HCT116 (cell line): ENCODE measurements at regions not wholly inside any gene's neighbourhood (a gene's known extent, or its start where the extent isn't known, plus 50 kb on each side); places are given as distances from the start of the nearest gene placed in this dataset.

Experiments used
- ATAC-seq: fragments of 200-7000 bp; cut with Tn5 transposase; 2 replicates; pipeline ENCODE4 v1.9.1; 2020; ENCODE audit warnings: mild to moderate bottlenecking, moderate library complexity
- BruUV-seq: library from RNA; stranded (reverse); fragments of 400-500 nt; replicated peaks from 2 replicates; lab custom pipeline; 2021; lab: Mats Ljungman, UMichigan
- CTCF ChIA-PET: fragments of 300-600 bp; sonication (Branson Sonifier 250); formaldehyde crosslinking; loops from one replicate; lab custom pipeline; 2021; ENCODE audit warnings: antibody characterized with exemption; lab: Charles Lee
- POLR2A ChIA-PET: fragments of 300-600, 350-600 bp; sonication (Branson Sonifier 250); formaldehyde crosslinking; loops from one replicate; lab custom pipeline; 2021; ENCODE audit warnings: antibody characterized with exemption; lab: Charles Lee
- RAD21 ChIA-PET, 2 experiments: fragments of 300-600 bp; sonication (Branson Sonifier 250); formaldehyde crosslinking; loops; one replicate each; lab custom pipeline; 2023; ENCODE audit warnings: low total read pairs in 2 of 2; ENCODE audit not compliant: uncharacterized antibody in 2 of 2, unreplicated experiment in 2 of 2, low non-redundant PET in 1 of 2; lab: Charles Lee
- DNase-seq: peaks from one replicate; pipeline ENCODE4 v3.0.0-alpha.2; 2010; ENCODE audit warnings: low read depth, low spot score
- H2AFZ ChIP-seq: fragments of 200-600 bp; shearing (Covaris generic), sonication (generic); 2 replicates; pipeline ENCODE4 v1.6.1; 2017; ENCODE audit warnings: low read depth, mixed run types, mixed read lengths, antibody characterized with exemption, low read length; ENCODE audit not compliant: poor library complexity, severe bottlenecking
- H3K27ac ChIP-seq: 2 replicates; pipeline ENCODE4 v1.5.1; 2012; ENCODE audit warnings: low read depth, low read length
- H3K27me3 ChIP-seq: fragments of 200-600 bp; sonication (generic); 2 replicates; pipeline ENCODE4 v1.6.1; 2016; ENCODE audit warnings: mixed run types, low read length, mixed read lengths; ENCODE audit not compliant: insufficient read depth
- H3K36me3 ChIP-seq, 2 experiments: fragments of 200-500 bp in 1 of 2; fragments of 200-600 bp in 1 of 2; sonication (Bioruptor generic) in 1 of 2; sonication (generic) in 1 of 2; 2 replicates each; pipeline versions ENCODE4 v1.5.1 to v1.6.1; 2014 to 2016; ENCODE audit warnings: low read length in 2 of 2, inconsistent platforms in 1 of 2, mixed read lengths in 1 of 2, mixed run types in 1 of 2; ENCODE audit not compliant: insufficient read depth in 2 of 2, control insufficient read depth in 1 of 2
- H3K4me1 ChIP-seq, 2 experiments: fragments of 200-600 bp in 1 of 2; sonication (generic) in 1 of 2; 2 replicates each; pipeline versions ENCODE4 v1.5.1 to v1.6.1; 2012 to 2017; ENCODE audit warnings: low read length in 2 of 2, inconsistent platforms in 1 of 2, mild to moderate bottlenecking in 1 of 2, mixed read lengths in 1 of 2, mixed run types in 1 of 2, moderate library complexity in 1 of 2; ENCODE audit not compliant: insufficient read depth in 2 of 2, control insufficient read depth in 1 of 2
- H3K4me2 ChIP-seq: fragments of 200-600 bp; sonication (generic); 2 replicates; pipeline ENCODE4 v1.6.1; 2017; ENCODE audit warnings: mixed run types, low read length, mixed read lengths
- H3K4me3 ChIP-seq, 2 experiments: fragments of 200-600 bp in 1 of 2; sonication (generic) in 1 of 2; replicated peaks in 1 of 2; 2 replicates each; pipeline ENCODE4 v1.5.1; 2011 to 2016; ENCODE audit warnings: low read length in 2 of 2, control low read depth in 1 of 2, low read depth in 1 of 2, mild to moderate bottlenecking in 1 of 2, mixed read lengths in 1 of 2, mixed run types in 1 of 2
- H3K79me2 ChIP-seq: fragments of 200-600 bp; sonication (generic); 2 replicates; pipeline ENCODE4 v1.6.1; 2017; ENCODE audit warnings: mild to moderate bottlenecking, mixed run types, low read length, moderate library complexity, mixed read lengths; ENCODE audit not compliant: insufficient read depth
- H3K9ac ChIP-seq: fragments of 200-600 bp; sonication (generic); 2 replicates; pipeline ENCODE4 v1.6.1; 2016; ENCODE audit warnings: low read length, mixed read lengths
- H3K9me2 ChIP-seq: fragments of 200-600 bp; sonication (generic), shearing (Covaris generic); 2 replicates; pipeline ENCODE4 v1.6.1; 2017; ENCODE audit warnings: mixed run types, mild to moderate bottlenecking, moderate library complexity; ENCODE audit not compliant: insufficient read depth
- H3K9me3 ChIP-seq, 2 experiments: fragments of 200-500 bp in 1 of 2; fragments of 200-600 bp in 1 of 2; sonication (Bioruptor generic) in 1 of 2; sonication (generic) in 1 of 2; 2 replicates each; pipeline ENCODE4 v1.6.1; 2014 to 2017; ENCODE audit warnings: low read length in 2 of 2, mixed read lengths in 2 of 2, inconsistent platforms in 1 of 2, low read depth in 1 of 2, mild to moderate bottlenecking in 1 of 2, mixed run types in 1 of 2, moderate library complexity in 1 of 2; ENCODE audit not compliant: control insufficient read depth in 1 of 2, insufficient read depth in 1 of 2
- H4K20me1 ChIP-seq: fragments of 200-600 bp; sonication (generic), shearing (Covaris generic); 2 replicates; pipeline ENCODE4 v1.6.1; 2017; ENCODE audit warnings: mixed run types, mild to moderate bottlenecking, moderate library complexity; ENCODE audit not compliant: insufficient read depth
- CBX3 ChIP-seq: IDR thresholded peaks from 2 replicates; pipeline ENCODE4 v1.6.1; 2012; ENCODE audit warnings: low read depth
- EZH2phosphoT487 ChIP-seq: fragments of 200-600 bp; IDR thresholded peaks from 2 replicates; pipeline ENCODE4 v1.6.1; 2018; ENCODE audit warnings: antibody characterized with exemption, borderline replicate concordance
- FOSL1 ChIP-seq: IDR thresholded peaks from 2 replicates; pipeline ENCODE4 v1.6.1; 2012; ENCODE audit warnings: low read depth
- POLR2A ChIP-seq: IDR thresholded peaks from 2 replicates; pipeline ENCODE4 v1.7.0; 2011; ENCODE audit warnings: borderline replicate concordance; ENCODE audit not compliant: insufficient read depth, insufficient read length; ENCODE audit errors: extremely low read depth
- POLR2AphosphoS5 ChIP-seq: IDR thresholded peaks from 2 replicates; pipeline ENCODE4 v1.6.1; 2011; ENCODE audit warnings: mild to moderate bottlenecking, low read depth, low read length, moderate library complexity
- RAD21 ChIP-seq: IDR thresholded peaks from 2 replicates; pipeline ENCODE4 v1.6.1; 2012; ENCODE audit warnings: low read depth, mild to moderate bottlenecking
- SP1 ChIP-seq: IDR thresholded peaks from 2 replicates; pipeline ENCODE4 v1.6.1; 2012; ENCODE audit warnings: low read depth
- SRF ChIP-seq: IDR thresholded peaks from 2 replicates; pipeline ENCODE4 v1.6.1; 2012; ENCODE audit warnings: low read depth
- YY1 ChIP-seq: IDR thresholded peaks from 2 replicates; pipeline ENCODE4 v1.6.1; 2011; ENCODE audit warnings: low read length, low read depth, moderate library complexity, mild to moderate bottlenecking; ENCODE audit not compliant: insufficient replicate concordance; ENCODE audit errors: extremely low read depth
- ZNF274 ChIP-seq: fragments of 200-500 bp; sonication (Bioruptor generic); IDR thresholded peaks from 2 replicates; pipeline ENCODE4 v1.6.1; 2014; ENCODE audit warnings: mild to moderate bottlenecking, low read depth, low read length, inconsistent platforms
- intact Hi-C: fragments of 100-400 bp; cut with micrococcal nuclease; formaldehyde crosslinking; loops from 2 replicates; pipeline ENCODE4 v1.10.0; 2022
- TF ChIP-seq, protein P1 (sequence below), 3 experiments: fragments of 200-600 bp in 1 of 3; sonication (generic) in 1 of 3; IDR thresholded peaks in 2 of 3; conservative IDR thresholded peaks in 1 of 3; 2 replicates each; pipeline ENCODE4 v1.5.1; 2012 to 2017; ENCODE audit warnings: low read depth in 2 of 3, low read length in 2 of 3, antibody characterized with exemption in 1 of 3, borderline replicate concordance in 1 of 3, control low read depth in 1 of 3, mild to moderate bottlenecking in 1 of 3, mixed read lengths in 1 of 3, mixed run types in 1 of 3, moderate library complexity in 1 of 3; ENCODE audit not compliant: insufficient read depth in 1 of 3
- TF ChIP-seq, protein P2 (sequence below): IDR thresholded peaks from 2 replicates; pipeline ENCODE4 v1.6.1; 2011; ENCODE audit warnings: mild to moderate bottlenecking, low read length, moderate library complexity; ENCODE audit not compliant: insufficient replicate concordance; ENCODE audit errors: extremely low read depth

DNA sequence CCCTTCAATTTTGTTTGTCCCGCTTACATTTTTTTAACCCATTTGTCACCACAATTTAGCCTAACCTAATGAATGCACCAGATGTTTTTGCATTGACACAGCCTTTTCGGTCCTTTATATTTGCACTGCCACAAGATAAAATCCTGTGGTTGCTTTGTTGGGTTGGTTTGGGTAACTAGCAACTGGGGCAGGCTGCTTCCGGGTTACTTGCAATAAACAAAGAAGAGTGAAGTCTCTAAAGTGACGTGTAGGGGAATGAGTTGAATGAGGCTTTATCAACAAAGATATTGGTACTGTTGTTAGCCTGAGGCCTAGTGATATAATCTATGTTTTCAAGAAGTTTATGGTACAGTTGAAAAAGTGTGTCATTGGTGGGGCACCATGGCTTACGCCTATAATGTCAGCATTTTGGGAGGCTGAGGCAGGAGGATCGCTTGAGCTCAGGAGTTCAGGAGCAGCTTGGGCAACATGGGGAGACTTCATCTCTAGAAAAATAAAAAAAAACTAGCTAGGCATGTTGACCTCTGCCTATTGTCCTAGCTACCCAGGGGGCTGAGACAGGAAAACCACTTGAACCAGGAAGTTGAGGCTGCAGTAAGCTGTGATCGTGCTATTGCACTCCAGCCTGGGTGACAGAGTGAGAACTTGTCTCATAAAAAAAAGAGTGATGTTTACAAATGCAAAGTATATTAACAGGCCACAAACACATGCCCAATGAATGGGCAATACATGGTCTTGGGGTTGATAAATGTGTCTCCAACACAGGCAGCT is 121.8 kb downstream of the OXSM start:
- ATAC-seq (no peak), DNase-seq (no peak)
- Histone ChIP-seq H4K20me1 (no peaks in the 10 kb centered on the region), H3K27ac (no peak overlapping the region), H3K36me3 (no peaks in the 10 kb centered on the region), H3K4me1 (no peaks in the 10 kb centered on the region), H3K4me2 (no peak overlapping the region), H3K79me2 (no peaks in the 10 kb centered on the region), H3K27me3 (peaks cover 8% of the 10 kb centered on the region; the same call in 1 of the 2 replicates), H3K9me3 (no peaks in the 10 kb centered on the region), H3K9ac (no peak overlapping the region), H2AFZ (no peak overlapping the region), H3K4me3 (no peak overlapping the region), H3K9me2 (no peaks in the 10 kb centered on the region)
- ChIA-PET POLR2A (no interaction called here), RAD21 (no interaction called here), CTCF (interaction anchor here (0.7 kb wide), 1 partner anchor 55 kb away, joined by 3 read pairs; no protein-coding TSS in a partner anchor)
- intact Hi-C loops, result loop anchor here (5.0 kb wide), 1 partner anchor 264 kb away; no protein-coding TSS in a partner anchor
- no TSS peak for BruUV-seq
- TF ChIP-seq ZNF274 (no peak), SRF (no peak)

DNA sequence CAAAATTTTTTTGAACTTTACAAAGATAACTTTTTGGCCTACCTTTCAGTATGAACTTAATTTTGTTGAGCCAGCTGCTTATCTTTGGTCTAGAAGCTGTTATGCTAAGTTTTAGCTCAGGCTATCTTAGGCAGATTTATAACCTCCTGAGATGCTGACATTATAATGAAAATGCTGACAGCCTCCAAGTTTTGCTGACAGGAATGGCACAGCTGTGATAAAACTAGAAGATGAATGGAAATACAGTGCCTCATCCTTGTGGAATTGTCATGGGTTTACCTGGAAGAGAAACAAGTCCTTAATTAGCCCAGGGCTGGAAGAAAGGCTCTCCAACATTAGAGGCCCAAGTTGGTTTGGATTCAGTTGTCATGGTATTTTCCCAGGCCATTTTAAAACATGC is 123.3 kb downstream of the OXSM start:
- intact Hi-C loops, result loop anchor here (5.0 kb wide), 1 partner anchor 266 kb away; no protein-coding TSS in a partner anchor
- Histone ChIP-seq H3K27me3 (no peaks in the 10 kb centered on the region), H3K9me3 (no peaks in the 10 kb centered on the region), H3K4me2 (no peak overlapping the region), H3K9ac (no peak overlapping the region), H3K4me1 (no peaks in the 10 kb centered on the region), H3K79me2 (no peaks in the 10 kb centered on the region), H3K9me2 (no peaks in the 10 kb centered on the region), H3K27ac (no peak overlapping the region), H3K4me3 (no peak overlapping the region), H3K36me3 (no peaks in the 10 kb centered on the region), H4K20me1 (no peaks in the 10 kb centered on the region), H2AFZ (no peak overlapping the region)
- ChIA-PET CTCF (no interaction called here), RAD21 (no interaction called here), POLR2A (no interaction called here)
- no TSS peak for BruUV-seq
- ATAC-seq (no peak), DNase-seq (no peak)
- TF ChIP-seq EZH2phosphoT487 (no peak), SRF (no peak), YY1 (no peak), CBX3 (no peak), FOSL1 (no peak), POLR2AphosphoS5 (no peak), POLR2A (no peak), SP1 (no peak), ZNF274 (no peak), RAD21 (no peak)
- TF ChIP-seq, protein P1, sequence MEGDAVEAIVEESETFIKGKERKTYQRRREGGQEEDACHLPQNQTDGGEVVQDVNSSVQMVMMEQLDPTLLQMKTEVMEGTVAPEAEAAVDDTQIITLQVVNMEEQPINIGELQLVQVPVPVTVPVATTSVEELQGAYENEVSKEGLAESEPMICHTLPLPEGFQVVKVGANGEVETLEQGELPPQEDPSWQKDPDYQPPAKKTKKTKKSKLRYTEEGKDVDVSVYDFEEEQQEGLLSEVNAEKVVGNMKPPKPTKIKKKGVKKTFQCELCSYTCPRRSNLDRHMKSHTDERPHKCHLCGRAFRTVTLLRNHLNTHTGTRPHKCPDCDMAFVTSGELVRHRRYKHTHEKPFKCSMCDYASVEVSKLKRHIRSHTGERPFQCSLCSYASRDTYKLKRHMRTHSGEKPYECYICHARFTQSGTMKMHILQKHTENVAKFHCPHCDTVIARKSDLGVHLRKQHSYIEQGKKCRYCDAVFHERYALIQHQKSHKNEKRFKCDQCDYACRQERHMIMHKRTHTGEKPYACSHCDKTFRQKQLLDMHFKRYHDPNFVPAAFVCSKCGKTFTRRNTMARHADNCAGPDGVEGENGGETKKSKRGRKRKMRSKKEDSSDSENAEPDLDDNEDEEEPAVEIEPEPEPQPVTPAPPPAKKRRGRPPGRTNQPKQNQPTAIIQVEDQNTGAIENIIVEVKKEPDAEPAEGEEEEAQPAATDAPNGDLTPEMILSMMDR (IDR thresholded peaks at IDR 0.05 in 2 of 3, conservative IDR thresholded peaks at IDR 0.05 in 1 of 3; ENCODE audit: borderline replicate concordance in 1 of 3, insufficient read depth in 1 of 3, low read depth in 2 of 3, low read length in 2 of 3), result no peak
- TF ChIP-seq, protein P2, sequence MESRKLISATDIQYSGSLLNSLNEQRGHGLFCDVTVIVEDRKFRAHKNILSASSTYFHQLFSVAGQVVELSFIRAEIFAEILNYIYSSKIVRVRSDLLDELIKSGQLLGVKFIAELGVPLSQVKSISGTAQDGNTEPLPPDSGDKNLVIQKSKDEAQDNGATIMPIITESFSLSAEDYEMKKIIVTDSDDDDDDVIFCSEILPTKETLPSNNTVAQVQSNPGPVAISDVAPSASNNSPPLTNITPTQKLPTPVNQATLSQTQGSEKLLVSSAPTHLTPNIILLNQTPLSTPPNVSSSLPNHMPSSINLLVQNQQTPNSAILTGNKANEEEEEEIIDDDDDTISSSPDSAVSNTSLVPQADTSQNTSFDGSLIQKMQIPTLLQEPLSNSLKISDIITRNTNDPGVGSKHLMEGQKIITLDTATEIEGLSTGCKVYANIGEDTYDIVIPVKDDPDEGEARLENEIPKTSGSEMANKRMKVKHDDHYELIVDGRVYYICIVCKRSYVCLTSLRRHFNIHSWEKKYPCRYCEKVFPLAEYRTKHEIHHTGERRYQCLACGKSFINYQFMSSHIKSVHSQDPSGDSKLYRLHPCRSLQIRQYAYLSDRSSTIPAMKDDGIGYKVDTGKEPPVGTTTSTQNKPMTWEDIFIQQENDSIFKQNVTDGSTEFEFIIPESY, result no peak
